ENCODE measurements at regions not wholly inside any gene's neighbourhood (a gene's known extent, or its start where the extent isn't known, plus 50 kb on each side); places are given as distances from the start of the nearest gene placed in this dataset.

- TF ChIP-seq CTCF (IDR thresholded peaks at IDR 0.05): no peak
These were observed 1176.8 kb upstream of the ADGRB3 start for GRCh38 chr6:67458265-67458664.

DNA sequence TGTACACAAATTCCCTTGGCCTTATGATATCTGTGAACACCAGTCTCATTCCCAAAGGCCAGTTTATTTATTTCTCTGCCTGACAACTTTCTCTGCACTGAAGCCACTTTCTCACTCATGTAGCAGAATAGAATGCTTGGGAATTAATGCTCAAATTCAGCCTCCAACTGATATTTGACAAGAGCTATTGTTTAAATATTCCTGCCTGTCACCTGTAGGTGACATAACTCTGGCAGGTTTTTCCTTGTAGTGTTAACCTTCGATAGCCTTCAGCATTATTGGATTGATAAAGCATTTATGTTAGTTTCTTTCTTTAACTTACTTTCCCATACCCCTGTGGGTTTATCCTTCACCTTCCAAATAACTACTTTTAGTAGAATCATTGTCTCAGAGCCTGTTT, 1183.2 kb upstream of the ADGRB3 start:
- TF ChIP-seq CTCF (IDR thresholded peaks at IDR 0.05): no peak

DNA sequence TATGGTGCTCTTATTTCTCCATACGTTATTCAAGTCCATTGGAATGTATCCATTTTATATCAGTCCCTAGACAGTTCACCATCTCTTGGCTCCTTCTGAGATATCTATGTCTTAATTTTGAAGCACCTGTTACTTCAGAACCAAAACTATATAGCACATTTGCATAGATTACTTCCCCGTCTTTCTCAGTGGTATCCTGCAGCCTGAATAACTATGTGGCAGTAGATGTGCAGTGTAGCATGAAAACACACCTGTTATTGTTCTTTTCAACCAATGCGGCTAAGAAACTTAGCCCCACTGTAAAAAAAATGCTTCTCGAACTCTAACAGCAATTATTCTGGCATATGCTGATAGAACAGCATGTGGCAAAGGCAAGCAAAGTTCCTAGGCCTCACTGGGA, 1184.4 kb upstream of the ADGRB3 start:
- TF ChIP-seq CTCF (IDR thresholded peaks at IDR 0.05): no peak

- TF ChIP-seq CTCF (IDR thresholded peaks at IDR 0.05): no peak
These were observed 1185.5 kb upstream of the ADGRB3 start for GRCh38 chr6:67449602-67450001.

- TF ChIP-seq CTCF (IDR thresholded peaks at IDR 0.05): no peak
These were observed 1202.0 kb upstream of the ADGRB3 start for GRCh38 chr6:67433124-67433523.

DNA sequence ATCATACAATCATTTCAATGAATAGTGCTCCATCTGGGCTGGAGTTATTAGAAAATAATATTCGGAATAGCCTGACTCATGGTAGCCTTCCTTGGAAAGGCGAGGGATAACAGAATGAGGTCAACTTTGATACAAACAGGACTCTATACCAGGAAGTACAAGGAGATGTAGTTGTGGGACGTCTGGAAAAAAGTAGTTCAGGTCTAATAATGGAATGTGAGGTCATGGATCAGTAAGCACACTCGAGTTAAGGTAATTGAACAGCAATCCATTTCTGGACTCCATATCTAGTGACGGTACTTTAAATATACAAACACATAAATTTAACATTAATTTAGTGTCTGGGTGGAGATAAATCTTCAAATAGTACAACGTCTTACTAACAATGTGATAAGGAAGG, 1204.0 kb upstream of the ADGRB3 start:
- no peak for TF ChIP-seq CTCF (IDR thresholded peaks at IDR 0.05)

GRCh38 chr6:67412035-67412434, 1223.0 kb upstream of the ADGRB3 start:
- TF ChIP-seq CTCF (IDR thresholded peaks at IDR 0.05): no peak

- TF ChIP-seq CTCF (IDR thresholded peaks at IDR 0.05): no peak
These were observed 1224.0 kb upstream of the ADGRB3 start for GRCh38 chr6:67411036-67411435.

All from LNCAP (cell line).